Lower leg skin (tissue), 3 donors: ENCODE measurements at regions not wholly inside any gene's neighbourhood (a gene's known extent, or its start where the extent isn't known, plus 50 kb on each side); places are given as distances from the start of the nearest gene placed in this dataset.

Source experiments
- CTCF ChIP-seq, 3 donors: fragments of 450-650 bp; IDR thresholded peaks; one replicate each; pipeline ENCODE4 v1.5.1; 2016; ENCODE audit warnings: antibody characterized with exemption in 3 of 3, mild to moderate bottlenecking in 3 of 3, moderate library complexity in 2 of 3
- POLR2A ChIP-seq, 2 donors: fragments of 450-650 bp; IDR thresholded peaks; one replicate each; pipeline ENCODE4 v1.6.1; 2016 to 2017; ENCODE audit warnings: antibody characterized with exemption in 2 of 2, mild to moderate bottlenecking in 1 of 2, moderate library complexity in 1 of 2

- TF ChIP-seq CTCF (IDR thresholded peaks at IDR 0.05) (no peak), POLR2A (IDR thresholded peaks at IDR 0.05) (no peak)
Observed at GRCh38 chr9:135020481-135021392, 66.7 kb upstream of the OLFM1 start.
